Fibroblast of mammary gland (primary cell): ENCODE measurements at regions not wholly inside any gene's neighbourhood (a gene's known extent, or its start where the extent isn't known, plus 50 kb on each side); places are given as distances from the start of the nearest gene placed in this dataset.

Experiments used
- DNase-seq: peaks from one replicate; pipeline ENCODE4 v3.0.0-alpha.2; 2010; ENCODE audit warnings: low read depth
- H3K4me3 ChIP-seq: 2 replicates; pipeline ENCODE4 v1.5.1; 2011; ENCODE audit warnings: low read depth, mild to moderate bottlenecking, low read length, moderate library complexity; ENCODE audit not compliant: control insufficient read depth
- TF ChIP-seq, protein P1 (sequence below): conservative IDR thresholded peaks from 2 replicates; pipeline ENCODE4 v1.5.1; 2011; ENCODE audit warnings: low read depth, low read length, inconsistent platforms; ENCODE audit not compliant: control insufficient read depth, insufficient read depth

- H3K4me3 ChIP-seq = no peak overlapping the region
- TF ChIP-seq, protein P1, sequence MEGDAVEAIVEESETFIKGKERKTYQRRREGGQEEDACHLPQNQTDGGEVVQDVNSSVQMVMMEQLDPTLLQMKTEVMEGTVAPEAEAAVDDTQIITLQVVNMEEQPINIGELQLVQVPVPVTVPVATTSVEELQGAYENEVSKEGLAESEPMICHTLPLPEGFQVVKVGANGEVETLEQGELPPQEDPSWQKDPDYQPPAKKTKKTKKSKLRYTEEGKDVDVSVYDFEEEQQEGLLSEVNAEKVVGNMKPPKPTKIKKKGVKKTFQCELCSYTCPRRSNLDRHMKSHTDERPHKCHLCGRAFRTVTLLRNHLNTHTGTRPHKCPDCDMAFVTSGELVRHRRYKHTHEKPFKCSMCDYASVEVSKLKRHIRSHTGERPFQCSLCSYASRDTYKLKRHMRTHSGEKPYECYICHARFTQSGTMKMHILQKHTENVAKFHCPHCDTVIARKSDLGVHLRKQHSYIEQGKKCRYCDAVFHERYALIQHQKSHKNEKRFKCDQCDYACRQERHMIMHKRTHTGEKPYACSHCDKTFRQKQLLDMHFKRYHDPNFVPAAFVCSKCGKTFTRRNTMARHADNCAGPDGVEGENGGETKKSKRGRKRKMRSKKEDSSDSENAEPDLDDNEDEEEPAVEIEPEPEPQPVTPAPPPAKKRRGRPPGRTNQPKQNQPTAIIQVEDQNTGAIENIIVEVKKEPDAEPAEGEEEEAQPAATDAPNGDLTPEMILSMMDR = no peak
- no peak for DNase-seq
These were observed 748.2 kb upstream of the ADAMTS5 start for GRCh38 chr21:27715131-27715530.

- H3K4me3 ChIP-seq = no peak overlapping the region
- DNase-seq = no peak
- TF ChIP-seq, protein P1 = no peak
These were observed 746.5 kb upstream of the ADAMTS5 start for GRCh38 chr21:27713154-27714109.

GRCh38 chr21:27704567-27705166 is 737.8 kb upstream of the ADAMTS5 start:
- H3K4me3 ChIP-seq = no peak overlapping the region

DNA sequence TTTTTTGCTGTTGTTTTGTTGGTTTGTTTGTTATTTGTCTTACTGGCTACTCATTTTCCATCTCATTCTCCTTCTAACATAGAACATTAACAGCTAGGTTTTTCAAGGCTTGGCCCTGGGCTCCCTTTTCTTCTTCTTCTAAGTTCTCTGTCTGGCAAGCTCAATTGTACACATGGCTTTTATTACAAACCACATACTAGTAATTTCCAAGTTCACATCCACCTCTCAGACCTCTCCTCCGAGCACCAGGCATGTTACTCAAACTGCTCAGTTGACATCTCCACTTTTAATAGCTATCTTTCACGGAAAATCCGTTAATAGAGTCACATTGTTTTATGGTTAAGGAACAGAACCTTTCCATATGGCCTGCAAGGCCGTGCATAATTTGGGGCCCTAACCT is 736.9 kb upstream of the ADAMTS5 start:
- TF ChIP-seq, protein P1 = no peak
- H3K4me3 ChIP-seq = no peak overlapping the region
- DNase-seq = peak; percentile 60

More at GRCh38 chr21:27704567-27705166, 737.8 kb upstream of the ADAMTS5 start:
- TF ChIP-seq, protein P1 = no peak
- peak; percentile 19 for DNase-seq

DNA sequence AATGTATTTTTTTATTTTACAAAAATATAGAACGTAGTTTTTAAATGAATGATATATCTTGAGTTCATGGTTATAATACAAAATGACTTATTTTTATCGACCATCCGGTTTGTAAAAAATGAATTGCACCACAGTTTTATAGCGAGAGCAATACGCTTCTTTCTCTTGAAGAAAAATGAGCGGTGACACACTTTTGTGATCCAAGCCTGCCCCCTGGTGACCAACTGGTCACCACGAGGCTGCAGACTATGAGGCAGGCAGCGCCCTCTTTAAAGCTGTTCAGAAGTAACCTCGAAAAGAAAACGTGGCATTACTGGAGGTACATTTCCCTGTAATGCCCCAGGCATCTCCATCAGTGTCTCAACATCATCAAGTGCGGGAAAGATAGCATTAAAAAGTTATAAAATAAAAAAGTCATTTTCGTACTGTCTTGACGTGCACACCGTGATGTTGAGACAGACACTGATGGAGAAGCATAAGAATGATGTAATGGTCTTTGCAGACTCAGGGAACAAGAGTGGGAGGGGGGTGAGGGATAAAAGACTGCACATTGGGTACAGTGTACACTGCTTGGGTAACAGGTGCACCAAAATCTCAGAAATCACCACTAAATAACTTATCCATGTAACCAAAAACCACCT is 734.2 kb upstream of the ADAMTS5 start:
- TF ChIP-seq, protein P1 = peak; percentile 86
- DNase-seq = peak; percentile 86
- no peak overlapping the region for H3K4me3 ChIP-seq

- TF ChIP-seq, protein P1 = no peak
- no peak for DNase-seq
- H3K4me3 ChIP-seq = no peak overlapping the region
These were observed 728.4 kb upstream of the ADAMTS5 start for GRCh38 chr21:27695246-27695645.
